Renal pelvis (tissue), 1 donor: ENCODE measurements at regions not wholly inside any gene's neighbourhood (a gene's known extent, or its start where the extent isn't known, plus 50 kb on each side); places are given as distances from the start of the nearest gene placed in this dataset.

Experiments
- DNase-seq: peaks from one replicate; pipeline ENCODE4 v3.0.0-alpha.2; 2013

- DNase-seq = no peak
Observed at GRCh38 chr21:28356422-28356821, 636.3 kb downstream of the LTN1 start.

GRCh38 chr21:28345934-28346333, 646.7 kb downstream of the LTN1 start:
- DNase-seq = no peak

- no peak for DNase-seq
Observed at GRCh38 chr21:28344985-28345384, 647.7 kb downstream of the LTN1 start.

GRCh38 chr21:28342212-28342810, 650.4 kb downstream of the LTN1 start:
- DNase-seq = peak; percentile 17

- DNase-seq = no peak
Observed at GRCh38 chr21:28339403-28339802, 653.3 kb downstream of the LTN1 start.

- DNase-seq = no peak
Observed at GRCh38 chr21:28338701-28339305, 653.9 kb downstream of the LTN1 start.

GRCh38 chr21:28337315-28337714, 655.4 kb downstream of the LTN1 start:
- DNase-seq = peak; percentile 24

GRCh38 chr21:28336314-28336713, 656.4 kb downstream of the LTN1 start:
- DNase-seq = peak; percentile 62

- DNase-seq = no peak
Observed at GRCh38 chr21:28334407-28334806, 658.3 kb downstream of the LTN1 start.

- no peak for DNase-seq
Observed at GRCh38 chr21:28333578-28334075, 659.0 kb downstream of the LTN1 start.

- DNase-seq = no peak
Observed at GRCh38 chr21:28332796-28333195, 659.9 kb downstream of the LTN1 start.

- no peak for DNase-seq
Observed at GRCh38 chr21:28325618-28326017, 667.1 kb downstream of the LTN1 start.

- DNase-seq = no peak
Observed at GRCh38 chr21:28324690-28325089, 668.0 kb downstream of the LTN1 start.

- no peak for DNase-seq
Observed at GRCh38 chr21:28317177-28317950, 675.3 kb downstream of the LTN1 start.

- no peak for DNase-seq
Observed at GRCh38 chr21:28311411-28312190, 681.1 kb downstream of the LTN1 start.

- DNase-seq = no peak
Observed at GRCh38 chr21:28310711-28311110, 682.0 kb downstream of the LTN1 start.

GRCh38 chr21:28310171-28310685, 682.4 kb downstream of the LTN1 start:
- no peak for DNase-seq

GRCh38 chr21:28309596-28309995, 683.1 kb downstream of the LTN1 start:
- DNase-seq = no peak

- DNase-seq = no peak
Observed at GRCh38 chr21:28308516-28308915, 684.2 kb downstream of the LTN1 start.

- DNase-seq = no peak
Observed at GRCh38 chr21:28299946-28300345, 692.7 kb downstream of the LTN1 start.

GRCh38 chr21:28298251-28298672, 694.4 kb downstream of the LTN1 start:
- no peak for DNase-seq

GRCh38 chr21:28294051-28294450, 698.6 kb downstream of the LTN1 start:
- no peak for DNase-seq
